HG03060 (cell line): ENCODE measurements at regions not wholly inside any gene's neighbourhood (a gene's known extent, or its start where the extent isn't known, plus 50 kb on each side); places are given as distances from the start of the nearest gene placed in this dataset.
"Not testable (repeated sequence)": the region's sequence is repeated elsewhere in the genome, so short reads cannot be mapped to it uniquely, and the experiment has no call there.

Experiments used
- ATAC-seq: cut with Tn5 transposase; IDR thresholded peaks from one replicate; pipeline ENCODE4 v1.9.1; 2021; ENCODE audit warnings: low read depth, moderate number of reproducible peaks; ENCODE audit not compliant: unreplicated experiment

- ATAC-seq, result no peak
These were observed 297.2 kb upstream of the CRBN start for GRCh38 chr3:3476669-3477068.

DNA sequence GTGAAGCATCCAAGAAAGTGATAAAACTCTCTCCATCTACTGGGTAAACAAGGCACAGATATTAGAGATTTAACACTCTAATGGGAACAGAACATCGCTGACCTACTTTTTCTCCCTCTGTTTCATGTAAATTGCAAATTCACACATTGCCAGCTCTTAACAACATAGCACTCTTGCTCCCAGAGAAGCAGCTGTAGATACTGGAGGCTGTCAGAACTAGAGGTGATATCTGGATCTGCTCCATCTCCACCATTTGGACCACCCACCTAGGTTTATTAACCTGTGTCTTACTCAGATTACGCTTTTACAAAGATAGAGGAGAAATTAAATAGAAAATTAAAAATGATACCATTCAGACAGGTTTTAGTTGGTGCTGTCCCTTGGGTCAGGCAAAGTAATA is 289.1 kb upstream of the CRBN start:
- no peak for ATAC-seq

DNA sequence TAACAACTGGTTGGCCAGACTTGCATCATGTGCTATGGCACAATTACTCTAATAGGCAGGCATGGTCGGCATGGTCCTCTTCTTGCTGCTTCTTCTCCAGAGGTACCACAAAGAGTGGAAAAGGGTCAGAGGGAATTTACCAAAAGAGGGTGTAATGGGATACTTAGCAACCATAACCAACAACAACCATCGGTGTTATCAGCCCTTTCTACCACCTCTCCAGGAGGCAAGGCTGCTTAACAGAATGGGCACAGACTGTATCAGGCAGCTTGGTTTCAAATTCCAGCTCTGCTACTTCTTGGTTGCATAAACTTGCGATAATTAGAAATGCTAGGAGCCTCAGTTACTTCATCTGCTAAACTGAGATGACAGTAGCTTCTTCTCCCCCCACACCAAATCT is 284.6 kb upstream of the CRBN start:
- ATAC-seq, result no peak

DNA sequence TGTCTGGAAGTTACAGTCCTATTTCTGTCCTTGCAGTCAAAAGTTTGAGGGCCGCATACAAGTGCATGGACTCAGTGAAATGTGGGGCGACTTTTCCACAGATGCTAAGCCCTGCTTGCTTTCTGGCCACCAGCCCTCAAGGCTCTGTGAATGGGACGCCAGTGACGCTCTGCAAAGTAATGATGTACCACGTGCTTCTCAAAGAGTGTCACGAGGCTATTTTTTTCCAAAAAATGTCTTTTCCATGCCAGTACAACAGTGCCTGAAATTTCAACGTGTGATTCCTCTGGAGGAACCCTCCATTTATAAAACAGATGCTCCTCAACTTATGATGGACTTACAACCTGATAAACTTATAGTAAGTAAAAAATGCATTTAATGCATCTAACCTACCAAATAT is 281.8 kb upstream of the CRBN start:
- no peak for ATAC-seq

GRCh38 chr3:3448468-3448867 is 269.0 kb upstream of the CRBN start:
- no peak for ATAC-seq

GRCh38 chr3:3447641-3448040 is 268.1 kb upstream of the CRBN start:
- ATAC-seq, result no peak

- no peak for ATAC-seq
These were observed 266.8 kb upstream of the CRBN start for GRCh38 chr3:3446251-3446650.

GRCh38 chr3:3443482-3443881 is 264.0 kb upstream of the CRBN start:
- ATAC-seq, result no peak

DNA sequence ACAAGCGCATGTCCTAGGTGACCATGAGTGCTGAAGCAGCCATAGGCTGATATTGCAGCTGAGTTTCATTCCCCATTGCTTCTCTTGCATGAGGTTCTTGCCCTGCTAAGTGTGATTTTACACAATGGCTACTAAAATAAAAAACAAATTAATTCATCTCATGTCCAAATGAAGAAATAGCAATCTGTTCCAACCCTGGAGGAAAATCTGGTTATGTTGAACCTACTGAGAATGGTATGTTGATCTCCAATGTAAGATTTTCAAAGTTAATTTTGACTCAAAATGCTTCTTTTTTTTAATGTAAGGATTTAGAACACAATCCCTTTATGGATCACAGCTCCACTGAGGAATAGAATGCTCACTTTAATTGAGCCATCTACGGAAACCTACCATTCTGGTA is 254.2 kb upstream of the CRBN start:
- no peak for ATAC-seq

GRCh38 chr3:3429841-3430240 is 250.3 kb upstream of the CRBN start:
- no peak for ATAC-seq

DNA sequence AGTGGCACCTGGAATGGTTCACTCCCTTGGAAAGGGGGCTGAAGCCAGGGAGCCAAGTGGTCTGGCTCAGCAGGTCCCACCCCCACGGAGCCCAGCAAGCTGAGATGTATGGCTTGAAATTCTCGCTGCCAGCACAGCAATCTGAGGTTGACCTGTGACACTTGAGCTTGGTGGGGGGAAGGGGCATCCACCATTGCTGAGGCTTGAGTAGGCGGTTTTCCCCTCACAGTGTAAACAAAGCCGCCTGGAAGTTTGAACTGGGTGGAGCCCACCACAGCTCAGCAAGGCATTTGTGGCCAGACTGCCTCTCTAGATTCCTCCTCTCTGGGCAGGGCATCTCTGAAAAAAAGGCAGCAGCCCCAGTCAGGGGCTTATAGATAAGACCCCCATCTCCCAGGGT is 228.2 kb upstream of the CRBN start:
- ATAC-seq, result not testable (repeated sequence)

- ATAC-seq, result no peak
These were observed 225.6 kb upstream of the CRBN start for GRCh38 chr3:3405131-3405530.

DNA sequence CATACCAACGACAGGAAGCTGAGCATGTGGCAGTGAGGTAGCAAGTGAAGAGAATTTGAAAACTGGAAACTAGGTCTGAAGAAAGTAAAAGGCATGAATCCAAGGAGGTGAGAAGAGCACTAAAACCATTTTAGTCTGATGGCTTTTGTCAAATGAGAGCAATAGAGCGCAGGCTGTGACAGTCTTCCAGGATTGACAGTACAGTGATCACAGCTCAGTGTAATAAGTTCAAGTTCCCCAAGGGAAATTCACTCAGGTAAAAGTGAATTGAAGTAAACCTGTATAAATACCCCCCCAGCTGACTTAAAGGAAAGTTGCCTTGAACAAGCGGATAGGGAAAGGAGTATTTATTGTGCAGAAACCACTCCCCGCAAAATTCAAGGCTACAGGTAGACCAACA is 224.2 kb upstream of the CRBN start:
- ATAC-seq, result no peak

DNA sequence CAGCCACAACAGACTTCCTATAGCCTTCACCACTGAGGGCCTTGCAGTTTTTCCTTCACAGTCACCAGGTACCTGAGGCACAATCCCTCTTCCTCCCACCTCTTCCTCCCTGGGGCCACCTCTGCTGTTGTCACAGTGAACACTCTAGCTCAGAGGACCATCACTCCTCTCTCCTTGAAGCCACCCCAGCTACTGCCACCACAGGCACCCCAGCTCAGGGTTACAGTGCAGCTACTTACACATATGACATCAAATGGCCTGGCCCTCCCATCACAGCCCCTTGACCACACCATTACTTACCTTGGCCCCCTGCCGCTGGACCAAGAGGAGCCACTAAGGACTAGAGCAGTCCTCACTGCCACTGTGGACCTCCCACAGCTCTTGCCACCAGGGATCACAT is 213.5 kb upstream of the CRBN start:
- no peak for ATAC-seq

- ATAC-seq, result no peak
These were observed 204.0 kb upstream of the CRBN start for GRCh38 chr3:3383461-3383860.

- ATAC-seq, result no peak
These were observed 192.8 kb upstream of the CRBN start for GRCh38 chr3:3372210-3372777.

GRCh38 chr3:3368306-3368705 is 188.8 kb upstream of the CRBN start:
- no peak for ATAC-seq

DNA sequence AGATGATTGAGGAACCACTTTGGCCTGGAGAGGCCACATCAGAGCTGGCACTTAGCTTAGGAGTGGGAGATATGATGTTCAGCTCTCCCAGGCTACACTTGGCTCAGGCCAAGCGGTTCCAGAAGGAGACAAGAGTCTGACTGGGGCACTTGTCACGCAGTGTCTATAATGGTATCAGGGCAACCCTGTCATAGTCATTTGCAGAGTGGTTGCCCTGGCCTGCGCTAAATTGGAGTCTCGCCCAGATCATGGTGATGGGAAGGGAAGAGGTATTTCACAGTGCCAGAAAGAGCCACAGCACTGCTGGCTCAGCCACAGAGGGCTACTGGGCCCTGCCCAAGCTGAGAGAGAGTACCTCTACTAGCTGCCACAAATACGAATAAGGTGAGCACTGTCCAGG is 186.9 kb upstream of the CRBN start:
- no peak for ATAC-seq

- no peak for ATAC-seq
These were observed 186.2 kb upstream of the CRBN start for GRCh38 chr3:3365716-3366115.

DNA sequence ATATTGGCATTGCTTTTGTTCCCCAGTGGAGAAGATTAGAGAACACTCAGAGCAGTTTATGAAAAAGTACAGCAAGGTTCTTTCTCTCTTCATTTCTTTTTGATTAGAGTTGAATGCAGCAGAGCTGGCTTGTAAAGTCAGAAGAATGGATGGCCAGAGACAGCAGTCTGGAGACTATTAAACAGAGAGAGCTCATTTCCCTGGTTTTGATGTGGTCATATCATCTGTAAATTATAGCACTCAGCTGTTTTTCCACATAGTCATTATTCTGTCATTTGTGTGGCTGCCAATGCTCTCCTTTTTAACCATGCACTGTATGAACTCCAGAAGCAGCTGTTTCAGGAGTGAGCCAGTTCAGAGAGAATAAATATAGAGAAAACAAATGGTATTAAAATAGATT is 177.4 kb upstream of the CRBN start:
- no peak for ATAC-seq

GRCh38 chr3:3355442-3355841 is 176.0 kb upstream of the CRBN start:
- ATAC-seq, result no peak

GRCh38 chr3:3353153-3353552 is 173.7 kb upstream of the CRBN start:
- peak; percentile 59 for ATAC-seq

DNA sequence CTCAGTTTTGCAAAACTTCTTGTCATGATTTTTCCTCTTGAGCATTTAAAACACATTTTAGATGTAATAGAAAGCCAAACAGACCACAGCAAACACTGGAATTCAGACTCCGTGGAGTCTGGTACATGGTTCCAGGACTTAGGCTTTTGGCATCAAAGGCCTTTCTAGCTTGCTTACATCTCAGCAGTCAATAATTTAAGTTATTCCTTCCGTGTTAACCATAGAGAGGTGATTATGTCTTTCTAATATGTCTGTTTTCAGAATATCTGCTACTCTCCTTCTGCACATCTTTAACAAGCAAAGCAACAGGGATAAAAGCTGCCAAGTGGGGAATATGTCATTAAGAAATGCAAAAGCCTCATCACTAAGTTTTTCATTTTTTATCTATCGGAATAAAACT is 171.7 kb upstream of the CRBN start:
- ATAC-seq, result no peak
